GM21786 (cell line): ENCODE measurements at regions not wholly inside any gene's neighbourhood (a gene's known extent, or its start where the extent isn't known, plus 50 kb on each side); places are given as distances from the start of the nearest gene placed in this dataset.

ENCODE experiments used
- ATAC-seq: cut with Tn5 transposase; IDR thresholded peaks from one replicate; pipeline ENCODE4 v1.9.1; 2021; ENCODE audit not compliant: unreplicated experiment

DNA sequence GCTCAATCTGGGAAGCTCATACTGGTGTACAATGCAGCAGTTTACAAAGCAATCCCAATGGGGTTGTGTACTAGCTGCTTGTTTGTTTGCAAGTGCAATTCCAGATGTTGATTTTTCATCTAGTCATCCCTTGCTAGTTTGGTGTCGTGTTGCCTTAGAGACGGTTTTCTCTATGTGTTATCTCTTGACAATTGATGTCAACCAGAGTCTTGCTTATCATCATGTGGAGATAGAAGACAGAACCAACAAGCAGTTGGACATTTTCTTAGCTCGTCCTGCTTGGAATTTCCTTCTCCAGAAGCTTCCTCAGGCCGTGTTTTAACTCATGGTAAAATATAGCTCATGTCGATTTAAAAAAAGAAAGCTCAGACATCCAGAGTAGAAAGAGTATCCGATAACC is 262.0 kb upstream of the KCNH8 start:
- ATAC-seq, result no peak

DNA sequence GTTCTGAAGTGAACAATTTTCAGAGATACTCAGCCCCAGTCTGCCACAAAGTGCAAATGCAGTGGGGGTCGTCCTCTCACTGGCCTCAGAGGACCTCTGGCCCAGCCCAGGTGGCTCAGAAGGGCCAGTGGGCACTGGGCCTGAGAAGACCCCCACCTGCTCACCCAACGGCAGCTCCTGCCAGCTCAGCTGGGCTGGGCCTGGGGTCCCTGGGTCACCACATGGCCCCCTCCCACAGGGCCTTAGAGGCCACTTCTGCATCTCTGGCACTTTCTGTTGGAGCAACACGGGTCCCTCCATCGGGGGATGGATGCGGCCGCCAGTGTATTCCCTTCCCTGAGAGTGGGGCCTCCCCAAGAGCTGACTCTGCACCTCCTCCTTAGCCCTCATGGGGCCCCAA is 262.7 kb upstream of the KCNH8 start:
- no peak for ATAC-seq

DNA sequence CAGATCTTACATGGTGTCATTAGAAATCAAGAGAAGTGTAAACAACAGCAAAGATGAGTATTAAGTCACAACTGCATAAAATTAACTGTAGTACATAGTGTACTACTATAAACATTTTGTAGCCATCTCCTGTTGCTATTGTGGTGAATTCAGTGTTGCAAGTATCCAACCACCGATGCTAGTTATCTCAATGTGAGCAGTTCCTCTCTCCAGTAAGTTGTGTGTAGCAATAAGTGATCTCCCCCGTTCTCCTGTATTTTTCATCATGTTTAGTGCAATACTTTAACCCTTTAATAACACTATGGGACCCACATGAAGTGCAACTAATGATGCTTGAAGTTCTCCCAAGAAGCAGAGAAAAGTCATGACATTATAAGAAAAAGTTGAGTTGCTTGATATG is 264.7 kb upstream of the KCNH8 start:
- no peak for ATAC-seq

DNA sequence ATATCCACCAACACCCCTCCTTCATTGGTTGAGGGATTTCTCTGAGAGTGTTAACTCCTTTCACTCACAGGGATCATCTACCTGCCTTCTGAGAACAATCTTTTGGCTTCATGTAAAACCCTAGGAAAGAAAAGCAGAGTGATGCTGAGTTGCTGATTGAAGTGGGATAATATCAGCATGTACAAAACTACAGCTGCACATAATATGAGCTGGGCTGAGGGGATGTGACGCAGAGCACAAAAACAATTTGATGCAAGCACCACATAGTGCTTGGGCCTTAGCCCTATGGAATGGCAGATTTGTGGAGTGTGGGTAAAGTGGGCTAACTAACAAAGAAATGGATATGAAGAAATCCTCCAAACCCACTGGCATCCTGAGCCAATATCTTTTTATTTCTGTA is 267.6 kb upstream of the KCNH8 start:
- ATAC-seq, result no peak

DNA sequence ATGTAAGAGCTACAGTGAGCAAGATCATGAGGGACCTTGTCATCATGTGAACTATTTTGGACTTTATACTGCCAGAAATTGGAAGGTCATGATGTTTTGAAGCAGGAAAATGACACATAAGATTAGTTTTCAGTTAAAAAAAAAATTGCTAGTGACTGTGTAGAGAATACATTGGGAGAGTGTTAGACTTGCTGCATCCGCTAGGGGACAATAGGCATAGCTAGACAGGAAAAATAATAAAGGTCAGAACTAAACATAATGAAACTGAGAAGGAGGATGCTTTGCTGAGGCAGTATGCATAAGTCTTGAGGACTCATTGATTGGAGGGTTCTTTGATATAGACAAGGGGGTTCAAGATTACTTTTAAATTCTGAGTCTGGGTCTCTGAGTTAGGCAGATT is 275.8 kb upstream of the KCNH8 start:
- no peak for ATAC-seq

DNA sequence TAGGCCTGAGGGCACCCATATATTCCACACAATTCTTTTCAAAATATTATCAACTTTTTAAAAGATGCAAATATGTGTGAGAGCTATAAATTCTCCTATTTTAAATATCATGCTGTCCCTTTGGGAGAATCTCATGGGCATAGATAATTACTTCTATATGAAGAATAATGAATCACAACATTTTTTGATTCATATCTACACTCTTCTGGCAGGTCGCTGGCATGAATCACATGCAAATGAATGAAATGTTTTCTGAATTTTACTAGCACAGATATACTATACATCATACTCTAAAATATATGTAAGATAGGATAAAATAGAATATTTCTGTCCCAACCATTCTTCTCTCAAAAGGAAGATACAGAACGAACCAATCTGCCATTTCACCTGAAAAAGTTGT is 277.7 kb upstream of the KCNH8 start:
- ATAC-seq, result no peak

DNA sequence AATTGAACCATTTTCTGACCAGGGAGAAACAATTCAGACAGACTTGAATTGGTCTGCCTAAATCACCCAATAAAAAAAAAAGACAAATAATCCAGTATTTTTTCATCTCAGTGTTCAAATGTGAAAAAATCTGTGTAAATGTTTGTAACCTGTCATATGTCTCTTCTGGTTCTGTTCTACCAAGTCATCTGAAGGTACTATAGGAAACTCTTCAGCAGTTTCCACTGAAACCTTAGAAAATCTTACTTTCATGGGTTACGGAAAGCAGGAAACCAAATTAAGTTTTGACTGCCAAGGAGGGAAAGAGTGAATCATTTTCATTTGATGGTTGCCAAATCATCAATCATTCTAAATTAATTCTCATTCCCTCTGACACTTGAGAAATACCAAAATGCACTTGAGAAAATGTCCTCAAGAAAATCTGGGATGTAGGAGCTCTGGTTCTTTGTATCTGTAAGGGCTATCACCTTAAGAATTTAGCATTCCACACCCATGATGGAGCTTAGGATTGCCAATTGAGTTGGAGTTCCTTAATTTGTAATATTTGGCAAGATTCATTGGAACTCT is 278.2 kb upstream of the KCNH8 start:
- ATAC-seq, result no peak

DNA sequence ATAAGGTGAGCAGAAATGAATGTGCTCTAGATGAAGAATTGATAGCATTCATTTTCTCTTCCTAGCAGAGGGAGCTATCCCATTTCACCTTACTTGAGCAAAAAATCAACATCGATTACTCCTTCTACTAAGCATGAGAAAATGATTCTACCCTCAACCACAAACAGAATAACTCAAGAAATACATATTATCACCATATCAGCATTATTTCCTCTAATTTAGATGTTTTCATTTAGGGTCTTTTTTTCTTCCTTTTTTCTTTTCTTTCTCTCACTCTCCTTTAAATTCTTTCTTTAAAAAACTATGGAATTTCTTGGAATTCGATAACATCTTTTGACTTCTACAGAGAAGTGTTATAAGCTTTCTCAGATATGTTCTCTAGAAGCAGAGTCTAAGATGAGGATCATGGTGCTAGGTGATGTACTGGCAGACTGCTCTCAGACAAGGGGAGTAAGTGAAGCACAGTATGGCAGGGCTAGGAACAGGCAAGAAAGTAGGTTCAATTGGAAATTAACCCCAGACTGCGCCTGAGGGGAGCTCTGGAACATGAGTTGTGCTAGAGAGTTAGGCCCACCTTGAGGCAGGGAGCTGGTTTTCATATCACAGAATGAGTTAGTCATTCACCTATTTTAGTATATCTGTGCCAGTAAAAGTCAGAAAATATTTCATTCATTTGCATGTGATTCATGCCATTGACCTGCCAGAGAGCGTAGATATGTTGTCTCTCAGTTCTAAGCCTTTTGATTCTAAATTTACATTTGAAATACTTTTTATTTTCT is 279.2 kb upstream of the KCNH8 start:
- no peak for ATAC-seq

DNA sequence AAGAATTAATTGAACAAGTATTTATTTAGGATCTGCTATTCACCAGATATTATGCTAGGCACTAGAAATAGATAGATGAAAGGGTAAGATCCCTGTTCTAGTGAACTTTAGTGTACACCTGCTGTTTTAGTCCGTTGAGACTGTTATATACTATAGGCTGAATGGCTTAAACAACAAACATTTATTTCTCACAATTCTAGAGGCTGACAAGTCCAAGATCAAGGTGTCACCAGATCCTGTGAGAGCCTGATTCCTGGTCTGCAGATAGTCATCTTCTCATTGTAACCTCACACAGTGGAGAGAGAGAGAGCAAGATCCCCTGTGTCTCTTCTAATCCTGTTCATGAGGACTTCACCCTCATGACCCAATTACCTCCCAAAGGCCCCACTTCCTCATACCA is 281.4 kb upstream of the KCNH8 start:
- no peak for ATAC-seq

DNA sequence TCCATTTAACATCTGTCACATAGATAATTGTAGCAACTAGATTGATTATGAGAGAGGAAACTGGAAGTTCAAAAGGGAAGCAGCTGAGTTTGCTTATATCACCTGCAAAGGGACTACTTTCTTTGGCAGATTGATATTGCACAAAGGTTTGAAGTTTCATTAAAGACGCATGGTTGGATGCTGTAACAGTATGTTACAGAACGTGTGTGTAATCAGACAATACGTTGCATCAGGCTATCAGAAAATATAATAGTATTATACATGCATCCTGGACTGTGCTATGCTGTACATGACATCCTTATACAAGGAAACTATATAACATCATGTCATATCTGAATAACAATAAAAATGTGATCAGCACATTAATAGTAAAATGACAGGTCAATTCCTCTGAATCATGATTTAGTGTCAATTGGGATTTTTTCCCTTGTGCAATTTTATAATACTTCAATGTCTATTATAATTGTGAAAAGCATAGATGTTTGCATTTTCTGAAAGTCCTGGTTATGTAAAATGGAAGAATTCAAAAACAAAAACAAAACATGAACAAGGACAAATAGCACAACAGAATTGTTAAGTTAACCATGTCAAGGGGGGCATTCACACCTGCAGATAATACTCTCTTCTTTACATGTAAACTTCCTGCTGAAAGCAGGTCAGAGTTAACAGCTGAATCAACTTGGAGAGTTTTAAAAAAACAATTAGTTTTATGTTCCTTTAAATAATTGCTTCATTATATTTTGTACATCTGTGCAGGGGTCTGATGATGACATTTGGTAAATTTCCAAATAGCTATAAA is 283.2 kb upstream of the KCNH8 start:
- no peak for ATAC-seq

DNA sequence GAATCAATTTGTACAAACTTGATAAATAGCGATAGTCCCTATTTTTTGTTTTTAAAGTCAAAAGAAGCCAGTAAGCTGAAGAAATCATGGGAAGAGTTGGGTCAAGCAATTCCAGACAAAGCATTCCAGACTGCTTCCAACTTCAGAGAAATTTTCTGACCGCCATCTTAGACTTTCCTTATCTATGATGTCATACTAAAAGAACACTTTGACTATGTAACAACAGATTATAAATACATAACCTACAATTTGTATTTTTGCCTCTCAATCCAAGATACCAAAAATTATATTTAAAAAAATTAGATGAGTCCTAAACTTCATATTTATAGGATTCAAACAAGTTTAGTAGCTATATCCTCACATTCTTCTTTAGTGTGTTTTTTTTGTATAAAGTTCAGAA is 286.2 kb upstream of the KCNH8 start:
- no peak for ATAC-seq

DNA sequence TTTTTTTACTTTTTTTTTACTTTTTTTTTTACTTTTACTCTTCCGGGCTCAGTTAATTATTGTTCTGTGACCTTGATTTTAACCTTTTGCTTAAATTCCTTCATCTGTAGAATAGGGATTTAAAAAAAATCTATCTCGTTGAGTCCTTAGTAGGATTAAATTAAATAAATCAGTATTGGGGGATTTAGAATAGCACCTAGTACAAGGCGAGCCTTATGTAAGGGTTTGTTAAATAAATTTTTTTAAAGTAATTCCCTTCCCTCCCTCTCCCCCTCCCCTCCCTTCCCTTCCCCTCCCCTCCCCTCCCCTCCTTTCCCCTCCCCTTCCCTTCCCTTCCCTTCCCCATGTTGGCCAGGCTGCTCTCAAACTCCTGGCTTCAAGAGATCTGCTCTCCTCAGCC is 287.2 kb upstream of the KCNH8 start:
- ATAC-seq, result no peak

DNA sequence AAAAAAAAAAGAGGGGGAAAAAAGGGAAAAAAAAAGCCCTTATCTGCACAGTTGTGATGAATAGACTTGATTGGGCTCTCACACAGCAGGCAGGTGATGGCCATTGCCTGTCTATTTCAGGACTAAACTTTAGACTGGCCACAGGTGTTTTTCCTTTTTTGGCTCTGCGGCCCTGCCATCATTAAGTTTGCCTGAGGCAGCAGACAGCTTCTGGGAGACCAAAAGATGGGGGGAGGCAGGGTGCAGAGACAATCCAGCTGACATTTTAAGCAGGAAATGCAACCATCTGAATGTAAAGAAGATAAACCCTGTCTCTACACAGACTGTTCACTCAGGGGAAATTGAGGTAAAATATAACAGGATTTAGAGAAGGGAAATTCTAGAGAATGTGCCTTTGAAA is 295.0 kb upstream of the KCNH8 start:
- no peak for ATAC-seq

DNA sequence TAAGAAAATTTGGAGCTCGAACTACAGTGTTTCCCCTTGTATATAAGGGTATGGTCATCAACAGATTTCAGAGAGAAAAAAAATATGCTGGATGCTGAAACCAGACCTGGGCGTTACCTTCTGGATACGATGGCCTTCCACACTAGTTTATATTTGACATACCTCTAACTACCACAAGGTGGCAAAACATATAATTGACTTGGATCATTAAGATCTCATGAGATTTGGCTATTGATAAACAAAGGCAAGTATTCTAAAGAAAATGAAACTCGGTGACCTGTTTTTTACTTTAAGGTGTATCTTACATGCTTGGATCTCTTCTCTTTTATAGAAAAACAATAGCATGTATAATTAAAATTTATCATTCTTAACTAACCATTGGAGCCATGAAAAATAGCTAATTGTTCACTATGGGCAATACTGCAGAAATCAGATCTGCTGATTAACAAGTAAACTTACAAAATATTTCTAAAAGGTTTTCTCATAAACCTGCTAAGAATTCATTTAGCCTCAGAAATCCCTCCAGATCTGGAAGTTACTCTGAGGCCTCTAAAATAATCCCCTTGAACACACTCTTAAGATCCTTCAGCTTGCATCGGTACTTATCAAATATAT is 300.6 kb upstream of the KCNH8 start:
- peak; percentile 72 for ATAC-seq

DNA sequence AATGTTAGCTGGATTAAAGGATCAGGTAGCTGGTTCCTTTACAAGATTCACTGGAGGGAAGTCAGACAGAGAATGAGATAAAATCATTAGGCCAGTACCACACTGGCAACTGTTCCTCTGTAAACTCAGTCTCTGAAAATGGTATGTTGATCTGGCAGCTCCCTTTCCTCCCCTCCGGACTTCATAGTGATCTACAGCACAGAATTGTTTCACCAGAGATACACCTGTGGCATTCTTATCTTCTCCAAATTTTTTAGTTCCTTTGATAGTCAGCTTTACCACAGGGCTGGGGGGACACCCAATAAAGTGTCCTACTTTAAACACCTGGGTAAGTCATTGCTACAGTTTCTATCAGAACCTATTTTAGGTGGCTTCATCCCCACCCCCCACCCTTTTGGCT is 304.3 kb upstream of the KCNH8 start:
- ATAC-seq, result no peak

DNA sequence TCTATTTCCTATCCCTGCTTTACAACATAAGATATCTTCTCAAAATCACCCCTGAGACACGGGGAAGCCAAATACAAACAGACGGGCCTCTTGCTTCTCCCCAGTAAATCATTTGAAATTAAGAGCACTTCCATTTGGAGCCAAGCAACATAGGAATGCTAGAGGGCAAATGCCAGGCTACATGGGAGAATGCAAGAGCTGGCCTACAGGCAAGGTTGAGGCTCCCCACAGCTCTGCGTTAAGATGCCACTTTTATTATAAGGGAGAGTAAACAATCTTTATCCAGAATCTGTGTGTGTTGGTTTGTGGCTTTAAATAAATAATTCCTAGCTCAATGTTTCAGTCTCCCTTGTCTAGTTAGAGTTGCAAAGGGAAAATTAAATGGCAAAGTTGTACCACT is 305.1 kb upstream of the KCNH8 start:
- no peak for ATAC-seq

DNA sequence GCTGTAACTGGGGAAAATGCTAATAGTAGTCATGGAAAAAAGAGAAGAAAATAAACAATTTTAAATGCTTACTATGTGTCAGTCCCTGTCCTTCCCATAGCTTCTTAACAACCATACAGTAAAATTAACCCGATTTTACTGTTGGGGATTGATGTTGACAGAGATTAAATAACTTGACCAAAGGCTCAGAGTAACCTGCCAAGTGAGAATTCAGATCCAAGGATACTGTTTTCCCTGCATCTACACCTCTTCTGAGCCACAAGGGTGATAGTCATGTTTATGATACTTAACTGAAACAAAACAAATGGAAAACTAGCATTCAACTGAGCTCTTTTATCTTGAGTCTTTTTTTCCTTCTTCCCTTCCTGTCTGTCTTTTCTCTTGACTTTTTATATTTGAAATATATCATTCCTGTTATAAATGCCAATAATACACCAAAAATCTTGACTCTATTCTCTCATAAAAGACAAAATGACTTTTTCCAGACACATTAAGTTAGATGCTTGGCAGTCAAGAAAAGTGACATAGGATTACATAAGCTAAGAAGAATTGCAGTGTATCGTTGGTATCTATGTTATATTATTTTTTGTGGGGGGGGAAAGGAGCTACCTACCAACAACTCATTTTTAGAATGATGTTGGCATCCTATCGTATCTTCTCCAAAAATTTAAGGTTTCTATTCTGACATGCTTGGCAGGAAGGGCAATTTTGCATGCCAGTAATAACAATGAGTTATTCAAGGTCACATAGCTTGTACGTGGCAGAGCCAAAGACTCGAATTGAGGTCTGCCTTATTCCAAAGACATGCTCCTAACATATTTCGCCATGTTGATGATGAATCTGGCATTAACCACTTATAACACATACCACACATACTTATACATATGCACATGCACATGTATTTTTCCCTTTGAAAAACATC is 306.6 kb upstream of the KCNH8 start:
- ATAC-seq, result no peak

DNA sequence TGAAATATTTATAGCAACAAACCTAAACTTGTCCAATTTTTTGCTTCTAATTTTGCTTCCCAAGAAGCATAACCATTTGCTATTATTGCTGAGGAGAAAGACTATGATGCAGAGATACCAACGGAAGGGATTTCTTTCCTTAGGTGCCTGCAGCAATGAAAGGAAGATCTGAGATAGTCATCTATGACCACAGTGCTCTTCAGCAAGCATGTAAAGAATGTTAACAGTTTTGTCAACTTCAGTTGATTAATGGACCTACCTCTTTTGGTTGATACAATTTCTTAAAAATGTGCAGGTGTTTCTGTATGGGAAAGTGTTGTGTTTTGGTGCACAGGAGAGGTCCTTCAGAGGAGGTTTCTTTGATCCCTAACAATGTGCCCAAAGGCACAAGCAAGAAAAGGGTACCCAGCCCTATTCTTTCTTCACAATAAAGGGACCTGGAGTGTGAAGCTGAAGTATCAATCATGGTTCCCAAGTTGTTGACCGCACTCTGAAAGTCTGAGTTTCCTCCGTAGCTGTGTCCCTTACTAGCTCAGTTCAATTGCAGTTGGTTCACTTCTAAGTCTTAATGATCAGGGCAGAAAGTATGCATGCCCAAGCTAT is 307.7 kb upstream of the KCNH8 start:
- no peak for ATAC-seq

DNA sequence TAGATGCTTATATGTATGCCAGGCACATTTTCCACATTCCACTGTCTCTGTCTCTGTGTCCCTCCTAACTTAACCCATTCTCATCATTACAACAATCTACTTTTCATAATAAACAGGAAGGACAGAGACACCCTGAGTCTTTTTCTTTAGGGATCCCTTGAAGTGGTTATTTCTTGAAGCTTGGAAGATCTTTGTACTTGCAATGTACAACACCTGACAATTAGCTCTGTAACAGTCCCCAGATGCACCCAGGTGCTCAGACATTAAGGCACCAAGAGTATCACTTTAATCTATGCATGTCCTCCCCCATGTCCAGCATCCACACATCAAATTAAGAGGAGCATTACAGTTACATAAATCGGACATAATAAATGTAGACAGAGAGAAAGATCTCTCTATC is 309.6 kb upstream of the KCNH8 start:
- no peak for ATAC-seq

DNA sequence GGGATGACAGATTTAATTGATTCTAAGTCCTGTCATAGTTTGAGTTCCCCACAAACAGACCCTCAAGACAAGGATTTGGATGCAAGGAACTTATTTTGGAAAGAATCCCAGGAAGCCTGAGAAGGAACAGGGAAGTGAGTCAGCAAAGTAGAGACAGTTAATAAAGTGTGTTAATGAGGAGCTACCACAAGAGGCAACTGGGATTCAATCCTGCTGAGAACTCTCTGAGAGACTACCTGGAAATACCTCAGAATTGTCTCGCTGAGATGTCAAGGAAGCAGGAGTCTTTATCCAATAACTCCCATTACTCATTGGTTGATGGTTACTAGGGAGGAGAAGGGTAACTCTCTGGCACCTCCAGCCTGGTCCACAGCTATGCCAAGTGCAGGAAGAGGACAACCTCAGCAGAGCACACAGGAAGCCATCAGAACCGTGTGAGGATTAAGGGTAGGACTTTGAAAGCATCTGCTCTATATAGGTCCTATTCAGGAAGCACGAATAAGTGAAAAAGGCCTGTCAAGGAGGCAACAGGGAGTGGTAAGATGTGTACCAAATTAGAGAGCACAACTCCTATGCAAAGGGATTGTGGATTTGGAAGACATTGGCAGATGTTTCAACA is 311.1 kb upstream of the KCNH8 start:
- no peak for ATAC-seq
